ENCODE measurements at regions not wholly inside any gene's neighbourhood (a gene's known extent, or its start where the extent isn't known, plus 50 kb on each side); places are given as distances from the start of the nearest gene placed in this dataset.

GRCh38 chr12:114302606-114303315 is 103.2 kb downstream of the TBX5 start:
- DNase-seq (ENCODE audit: low spot score): no peak

- DNase-seq (ENCODE audit: low spot score): no peak
These were observed 103.8 kb downstream of the TBX5 start for GRCh38 chr12:114302117-114302516.

- DNase-seq (ENCODE audit: low spot score): no peak
These were observed 111.7 kb downstream of the TBX5 start for GRCh38 chr12:114294303-114294685.

GRCh38 chr12:114293571-114294302 is 112.2 kb downstream of the TBX5 start:
- DNase-seq (ENCODE audit: low spot score): no peak

- no peak for DNase-seq (ENCODE audit: low spot score)
These were observed 112.9 kb downstream of the TBX5 start for GRCh38 chr12:114293073-114293472.

GRCh38 chr12:114291389-114292060 is 114.4 kb downstream of the TBX5 start:
- DNase-seq (ENCODE audit: low spot score): no peak

- DNase-seq (ENCODE audit: low spot score): no peak
These were observed 118.0 kb downstream of the TBX5 start for GRCh38 chr12:114287821-114288525.

- DNase-seq (ENCODE audit: low spot score): no peak
These were observed 119.8 kb downstream of the TBX5 start for GRCh38 chr12:114286145-114286544.

GRCh38 chr12:114285554-114285953 is 120.4 kb downstream of the TBX5 start:
- no peak for DNase-seq (ENCODE audit: low spot score)

- DNase-seq (ENCODE audit: low spot score): no peak
These were observed 121.9 kb downstream of the TBX5 start for GRCh38 chr12:114284041-114284440.

- DNase-seq (ENCODE audit: low spot score): no peak
These were observed 129.8 kb downstream of the TBX5 start for GRCh38 chr12:114275932-114276785.

- DNase-seq (ENCODE audit: low spot score): no peak
These were observed 130.9 kb downstream of the TBX5 start for GRCh38 chr12:114275086-114275485.

- DNase-seq (ENCODE audit: low spot score): no peak
These were observed 131.8 kb downstream of the TBX5 start for GRCh38 chr12:114274131-114274530.

GRCh38 chr12:114272605-114273004 is 133.3 kb downstream of the TBX5 start:
- no peak for DNase-seq (ENCODE audit: low spot score)

- DNase-seq (ENCODE audit: low spot score): no peak
These were observed 133.9 kb downstream of the TBX5 start for GRCh38 chr12:114272071-114272470.

GRCh38 chr12:114269153-114269552 is 136.8 kb downstream of the TBX5 start:
- DNase-seq (ENCODE audit: low spot score): peak; percentile 9

GRCh38 chr12:114266536-114266935 is 139.4 kb downstream of the TBX5 start:
- DNase-seq (ENCODE audit: low spot score): no peak

- no peak for DNase-seq (ENCODE audit: low spot score)
These were observed 140.9 kb downstream of the TBX5 start for GRCh38 chr12:114265036-114265435.

GRCh38 chr12:114263056-114263805 is 142.7 kb downstream of the TBX5 start:
- DNase-seq (ENCODE audit: low spot score): no peak

GRCh38 chr12:114257687-114258086 is 148.3 kb downstream of the TBX5 start:
- no peak for DNase-seq (ENCODE audit: low spot score)

- DNase-seq (ENCODE audit: low spot score): no peak
These were observed 150.9 kb downstream of the TBX5 start for GRCh38 chr12:114254998-114255397.

Data from globus pallidus (tissue), 1 donor.